ENCODE measurements at regions not wholly inside any gene's neighbourhood (a gene's known extent, or its start where the extent isn't known, plus 50 kb on each side); places are given as distances from the start of the nearest gene placed in this dataset.

- DNase-seq, result no peak
Observed at GRCh38 chr11:86726118-86726753, 53.8 kb upstream of the ME3 start.

GRCh38 chr11:86724137-86724536 lies 51.7 kb upstream of the ME3 start:
- DNase-seq, result no peak

GRCh38 chr11:86723281-86723680 lies 50.9 kb upstream of the ME3 start:
- no peak for DNase-seq

- DNase-seq, result no peak
Observed at GRCh38 chr11:86722748-86723147, 50.3 kb upstream of the ME3 start.
